Activated effector memory CD4-positive, alpha-beta T cell treated with anti-CD3 and anti-CD28 coated beads, Interleukin-2, amount 50 U/mL, for 16 hours (primary cell): ENCODE measurements at regions not wholly inside any gene's neighbourhood (a gene's known extent, or its start where the extent isn't known, plus 50 kb on each side); places are given as distances from the start of the nearest gene placed in this dataset.

Source experiments
- DNase-seq: peaks from one replicate; pipeline ENCODE4 v3.0.0-alpha.2; 2020

- no peak for DNase-seq
Measured at GRCh38 chr12:126742241-126742641, 1524.7 kb upstream of the TMEM132C start.

- peak; percentile 86 for DNase-seq
Measured at GRCh38 chr12:126747530-126748149, 1519.3 kb upstream of the TMEM132C start.

GRCh38 chr12:126752021-126752420 is 1514.9 kb upstream of the TMEM132C start:
- no peak for DNase-seq

GRCh38 chr12:126757326-126757725 is 1509.6 kb upstream of the TMEM132C start:
- no peak for DNase-seq

- DNase-seq, result no peak
Measured at GRCh38 chr12:126760092-126760491, 1506.9 kb upstream of the TMEM132C start.

GRCh38 chr12:126761420-126761819 is 1505.5 kb upstream of the TMEM132C start:
- no peak for DNase-seq

GRCh38 chr12:126762150-126762549 is 1504.8 kb upstream of the TMEM132C start:
- DNase-seq, result no peak

- DNase-seq, result no peak
Measured at GRCh38 chr12:126763359-126763758, 1503.6 kb upstream of the TMEM132C start.

- DNase-seq, result no peak
Measured at GRCh38 chr12:126767334-126767733, 1499.6 kb upstream of the TMEM132C start.

GRCh38 chr12:126768517-126768916 is 1498.5 kb upstream of the TMEM132C start:
- DNase-seq, result no peak

GRCh38 chr12:126770188-126770587 is 1496.8 kb upstream of the TMEM132C start:
- DNase-seq, result no peak

GRCh38 chr12:126772171-126772864 is 1494.7 kb upstream of the TMEM132C start:
- DNase-seq, result peak; percentile 81

- no peak for DNase-seq
Measured at GRCh38 chr12:126773012-126773411, 1494.0 kb upstream of the TMEM132C start.

- no peak for DNase-seq
Measured at GRCh38 chr12:126773491-126773890, 1493.5 kb upstream of the TMEM132C start.

- no peak for DNase-seq
Measured at GRCh38 chr12:126776026-126776655, 1490.8 kb upstream of the TMEM132C start.

GRCh38 chr12:126780343-126780742 is 1486.6 kb upstream of the TMEM132C start:
- DNase-seq, result no peak

GRCh38 chr12:126781593-126781992 is 1485.4 kb upstream of the TMEM132C start:
- DNase-seq, result no peak

GRCh38 chr12:126782083-126782482 is 1484.9 kb upstream of the TMEM132C start:
- no peak for DNase-seq

GRCh38 chr12:126784328-126784921 is 1482.5 kb upstream of the TMEM132C start:
- peak; percentile 75 for DNase-seq

- DNase-seq, result no peak
Measured at GRCh38 chr12:126789963-126790362, 1477.0 kb upstream of the TMEM132C start.

GRCh38 chr12:126791122-126791521 is 1475.8 kb upstream of the TMEM132C start:
- no peak for DNase-seq

- no peak for DNase-seq
Measured at GRCh38 chr12:126792411-126792810, 1474.6 kb upstream of the TMEM132C start.

GRCh38 chr12:126797525-126797924 is 1469.4 kb upstream of the TMEM132C start:
- DNase-seq, result no peak

GRCh38 chr12:126798449-126798848 is 1468.5 kb upstream of the TMEM132C start:
- DNase-seq, result no peak
